Osteocyte (in vitro differentiated cells): ENCODE measurements at regions not wholly inside any gene's neighbourhood (a gene's known extent, or its start where the extent isn't known, plus 50 kb on each side); places are given as distances from the start of the nearest gene placed in this dataset.
A peak's percentile ranks its signal among the peaks of the same experiment; 100 is the strongest.

Experiments used
- DNase-seq: peaks from one replicate; pipeline ENCODE4 v3.0.0; 2021; ENCODE audit warnings: mixed read lengths; ENCODE audit not compliant: unreplicated experiment; ENCODE audit errors: extremely low spot score
- H3K27ac Mint-ChIP-seq: one replicate; pipeline ENCODE4 v1.8.0; 2021; ENCODE audit warnings: mild to moderate bottlenecking, mixed read lengths; ENCODE audit not compliant: unreplicated experiment
- H3K27me3 Mint-ChIP-seq: one replicate; pipeline ENCODE4 v1.8.0; 2021; ENCODE audit warnings: mixed read lengths; ENCODE audit not compliant: unreplicated experiment
- H3K36me3 Mint-ChIP-seq: one replicate; pipeline ENCODE4 v1.8.0; 2021; ENCODE audit warnings: mixed read lengths; ENCODE audit not compliant: unreplicated experiment
- H3K4me1 Mint-ChIP-seq: one replicate; pipeline ENCODE4 v1.8.0; 2021; ENCODE audit warnings: mixed read lengths; ENCODE audit not compliant: unreplicated experiment
- H3K4me3 Mint-ChIP-seq: one replicate; pipeline ENCODE4 v1.8.0; 2021; ENCODE audit warnings: mild to moderate bottlenecking, moderate library complexity, mixed read lengths; ENCODE audit not compliant: unreplicated experiment
- H3K9me3 Mint-ChIP-seq: one replicate; pipeline ENCODE4 v1.8.0; 2021; ENCODE audit warnings: mixed read lengths; ENCODE audit not compliant: unreplicated experiment
- CTCF ChIP-seq: fragments of 200-600 bp; sonication (generic); IDR thresholded peaks from 2 replicates; pipeline ENCODE4 v1.5.0; 2021; ENCODE audit warnings: antibody characterized with exemption, mild to moderate bottlenecking, moderate library complexity

GRCh38 chr3:170814822-170815221 lies 55.2 kb downstream of the RPL22L1 start:
- Mint-ChIP-seq H3K4me1 (peaks cover 42% of the 10 kb centered on the region), H3K9me3 (no peaks in the 10 kb centered on the region), H3K27me3 (peaks cover 2% of the 10 kb centered on the region), H3K36me3 (no peaks in the 10 kb centered on the region), H3K27ac (no peak overlapping the region), H3K4me3 (no peak overlapping the region)
- DNase-seq: no peak
- TF ChIP-seq CTCF: no peak

GRCh38 chr3:170813266-170813665 lies 56.7 kb downstream of the RPL22L1 start:
- TF ChIP-seq CTCF: no peak
- Mint-ChIP-seq H3K27ac (no peak overlapping the region), H3K4me3 (no peak overlapping the region), H3K36me3 (no peaks in the 10 kb centered on the region), H3K9me3 (no peaks in the 10 kb centered on the region), H3K27me3 (peaks cover 2% of the 10 kb centered on the region), H3K4me1 (peaks cover 56% of the 10 kb centered on the region)
- no peak for DNase-seq

- Mint-ChIP-seq H3K27me3 (peaks cover 2% of the 10 kb centered on the region), H3K4me3 (no peak overlapping the region), H3K9me3 (no peaks in the 10 kb centered on the region), H3K27ac (peak overlapping the region; percentile 6), H3K36me3 (no peaks in the 10 kb centered on the region), H3K4me1 (peaks cover 63% of the 10 kb centered on the region)
- TF ChIP-seq CTCF: no peak
- peak; percentile 88 for DNase-seq
Measured at GRCh38 chr3:170811928-170812591, 57.9 kb downstream of the RPL22L1 start.

GRCh38 chr3:170811515-170811914 lies 58.5 kb downstream of the RPL22L1 start:
- Mint-ChIP-seq H3K4me1 (peaks cover 68% of the 10 kb centered on the region), H3K4me3 (no peak overlapping the region), H3K27ac (peak overlapping the region; percentile 53), H3K9me3 (no peaks in the 10 kb centered on the region), H3K36me3 (no peaks in the 10 kb centered on the region), H3K27me3 (peaks cover 2% of the 10 kb centered on the region)
- no peak for DNase-seq
- TF ChIP-seq CTCF: no peak

GRCh38 chr3:170809975-170810357 lies 60.0 kb downstream of the RPL22L1 start:
- no peak overlapping the region for H3K4me3 Mint-ChIP-seq
- no peak for TF ChIP-seq CTCF
- no peak overlapping the region for H3K27ac Mint-ChIP-seq
- DNase-seq: no peak
- H3K27me3 Mint-ChIP-seq: peaks cover 2% of the 10 kb centered on the region
- peaks cover 4% of the 10 kb centered on the region for H3K9me3 Mint-ChIP-seq
- no peaks in the 10 kb centered on the region for H3K36me3 Mint-ChIP-seq
- peaks cover 64% of the 10 kb centered on the region for H3K4me1 Mint-ChIP-seq
